Globus pallidus (tissue), 1 donor: ENCODE measurements at regions not wholly inside any gene's neighbourhood (a gene's known extent, or its start where the extent isn't known, plus 50 kb on each side); places are given as distances from the start of the nearest gene placed in this dataset.
A peak's percentile ranks its signal among the peaks of the same experiment; 100 is the strongest.

Source experiments
- DNase-seq: peaks from one replicate; pipeline ENCODE4 v3.0.0-alpha.2; 2015; ENCODE audit warnings: low spot score

- no peak for DNase-seq
Measured at GRCh38 chr6:26149240-26149639, 62.0 kb downstream of the HFE start.

GRCh38 chr6:26152226-26153101, 65.2 kb downstream of the HFE start:
- DNase-seq, result no peak

GRCh38 chr6:26155061-26155930, 68.1 kb downstream of the HFE start:
- DNase-seq, result peak; percentile 63

- DNase-seq, result peak; percentile 89
Measured at GRCh38 chr6:26156105-26156849, 69.0 kb downstream of the HFE start.

- DNase-seq, result no peak
Measured at GRCh38 chr6:26156850-26157250, 69.6 kb downstream of the HFE start.

- no peak for DNase-seq
Measured at GRCh38 chr6:26157251-26158075, 70.2 kb downstream of the HFE start.

GRCh38 chr6:26158076-26158580, 70.9 kb downstream of the HFE start:
- DNase-seq, result peak; percentile 98

GRCh38 chr6:26158581-26159356, 71.5 kb downstream of the HFE start:
- peak; percentile 55 for DNase-seq

GRCh38 chr6:26159357-26160273, 72.4 kb downstream of the HFE start:
- DNase-seq, result no peak

GRCh38 chr6:26161322-26161721, 74.1 kb downstream of the HFE start:
- DNase-seq, result no peak

- DNase-seq, result no peak
Measured at GRCh38 chr6:26162399-26162798, 75.2 kb downstream of the HFE start.

GRCh38 chr6:26163427-26164119, 76.3 kb downstream of the HFE start:
- DNase-seq, result no peak

- no peak for DNase-seq
Measured at GRCh38 chr6:26164120-26164505, 76.9 kb downstream of the HFE start.

GRCh38 chr6:26165261-26165790, 78.1 kb downstream of the HFE start:
- no peak for DNase-seq

GRCh38 chr6:26170181-26170580, 83.0 kb downstream of the HFE start:
- DNase-seq, result no peak

- no peak for DNase-seq
Measured at GRCh38 chr6:26170951-26171841, 84.0 kb downstream of the HFE start.

- no peak for DNase-seq
Measured at GRCh38 chr6:26172608-26172968, 85.4 kb downstream of the HFE start.

GRCh38 chr6:26173836-26174145, 86.6 kb downstream of the HFE start:
- DNase-seq, result no peak
